K562 (cell line): ENCODE measurements at regions not wholly inside any gene's neighbourhood (a gene's known extent, or its start where the extent isn't known, plus 50 kb on each side); places are given as distances from the start of the nearest gene placed in this dataset.

Experiments
- ATAC-seq: fragments of 200-7000 bp; cut with Tn5 transposase; 3 replicates; pipeline ENCODE4 v1.9.1; 2020; ENCODE audit warnings: moderate library complexity
- BruUV-seq: library from RNA; stranded (reverse); fragments of 400-500 nt; replicated peaks from 2 replicates; lab custom pipeline; 2021; lab: Mats Ljungman, UMichigan
- CTCF ChIA-PET: fragments of 300-600 bp; formaldehyde crosslinking; extraction: SDS; loops from one replicate; lab custom pipeline; 2021; ENCODE audit warnings: low intra/inter-chr PET ratio; lab: Yijun Ruan, JAX
- POLR2A ChIA-PET: fragments of 300-600, 350-650 bp; sonication (Branson Sonifier 250); formaldehyde crosslinking; extraction: SDS; loops from one replicate; lab custom pipeline; 2021; ENCODE audit warnings: antibody characterized with exemption, inconsistent platforms; lab: Yijun Ruan, JAX
- DNase-seq, 4 experiments: peaks; one replicate each; pipeline versions ENCODE4 v3.0.0 to v3.0.0-alpha.2; 2011 to 2018; ENCODE audit warnings: low spot score in 3 of 4, mixed read lengths in 3 of 4; ENCODE audit errors: extremely low read depth in 1 of 4
- FAIRE-seq: peaks from 2 replicates; lab custom pipeline; 2011; peaks lifted over from hg19 to GRCh38; lab: Jason Lieb, UNC
- H2AFZ ChIP-seq: 2 replicates; pipeline ENCODE4 v1.6.0; 2011; ENCODE audit warnings: low read depth, low read length, control low read depth, inconsistent platforms
- H3K27ac ChIP-seq: fragments of 200-600 bp; 3 replicates; pipeline ENCODE4 v1.8.0; 2011; ENCODE audit warnings: low read depth, mild to moderate bottlenecking, control low read depth, inconsistent platforms, low read length, moderate library complexity, mixed read lengths; ENCODE audit errors: extremely low read depth
- H3K27me3 ChIP-seq, 2 experiments: fragments of 300-600 bp in 1 of 2; 2 replicates in 1 of 2; 3 replicates in 1 of 2; pipeline versions ENCODE4 v1.6.0 to v1.8.0; 2011; ENCODE audit warnings: inconsistent platforms in 2 of 2, low read length in 2 of 2, mild to moderate bottlenecking in 1 of 2, mixed read lengths in 1 of 2, moderate library complexity in 1 of 2; ENCODE audit not compliant: control insufficient read depth in 2 of 2, insufficient read depth in 2 of 2
- H3K36me3 ChIP-seq: fragments of 300-600 bp; 3 replicates; pipeline ENCODE4 v1.8.0; 2011; ENCODE audit warnings: mild to moderate bottlenecking, low read length, inconsistent platforms; ENCODE audit not compliant: control insufficient read depth, insufficient read depth
- H3K4me1 ChIP-seq, 2 experiments: fragments of 200-600 bp in 1 of 2; replicated peaks in 1 of 2; 2 replicates in 1 of 2; 3 replicates in 1 of 2; pipeline versions ENCODE4 v1.5.1 to v1.8.0; 2011; ENCODE audit warnings: inconsistent platforms in 2 of 2, low read length in 2 of 2, mild to moderate bottlenecking in 1 of 2, mixed read lengths in 1 of 2, moderate library complexity in 1 of 2; ENCODE audit not compliant: control insufficient read depth in 2 of 2, insufficient read depth in 2 of 2
- H3K4me2 ChIP-seq: 2 replicates; pipeline ENCODE4 v1.6.1; 2011; ENCODE audit warnings: low read length, control low read depth, inconsistent platforms, mixed read lengths; ENCODE audit not compliant: insufficient read depth
- H3K4me3 ChIP-seq: fragments of 200-600 bp; sonication (generic), shearing (Covaris generic); 2 replicates; pipeline ENCODE4 v1.5.1; 2016; ENCODE audit warnings: control low read depth, inconsistent platforms
- H3K79me2 ChIP-seq: fragments of 200-600 bp; 3 replicates; pipeline ENCODE4 v1.8.0; 2011; ENCODE audit warnings: low read length, inconsistent platforms; ENCODE audit not compliant: control insufficient read depth, insufficient read depth
- H3K9ac ChIP-seq, 2 experiments: 2 replicates each; pipeline versions ENCODE4 v1.6.0 to v1.6.1; 2011; ENCODE audit warnings: low read depth in 2 of 2, low read length in 2 of 2, control low read depth in 1 of 2, inconsistent platforms in 1 of 2, mild to moderate bottlenecking in 1 of 2, mixed read lengths in 1 of 2; ENCODE audit not compliant: insufficient read depth in 1 of 2
- H3K9me1 ChIP-seq: one replicate; pipeline ENCODE4 v1.6.0; 2011; ENCODE audit warnings: inconsistent platforms, mild to moderate bottlenecking, low read length, moderate library complexity; ENCODE audit not compliant: control insufficient read depth, insufficient read depth
- H3K9me3 ChIP-seq: replicated peaks from 2 replicates; pipeline ENCODE4 v1.5.1; 2011; ENCODE audit warnings: low read depth, low read length, inconsistent platforms; ENCODE audit not compliant: control insufficient read depth, insufficient read depth
- H4K20me1 ChIP-seq: replicated peaks from 2 replicates; pipeline ENCODE4 v1.6.1; 2011; ENCODE audit warnings: low read length, inconsistent platforms, mixed read lengths; ENCODE audit not compliant: control insufficient read depth, insufficient read depth
- ELK3 ChIP-seq: fragments of 450-650 bp; formaldehyde crosslinking; IDR thresholded peaks from 2 replicates; pipeline ENCODE4 v1.4.0; 2020; ENCODE audit warnings: mild to moderate bottlenecking
- FIP1L1 ChIP-seq: fragments of 200-400 bp; formaldehyde crosslinking; IDR thresholded peaks from 2 replicates; pipeline ENCODE4 v1.6.1; 2018; ENCODE audit warnings: mild to moderate bottlenecking, low read depth, low read length; ENCODE audit not compliant: poor library complexity, severe bottlenecking
- FOXK2 ChIP-seq, 2 experiments: fragments of 450-650 bp; IDR thresholded peaks in 1 of 2; conservative IDR thresholded peaks in 1 of 2; 2 replicates each; pipeline ENCODE4 v1.6.1; 2016; ENCODE audit warnings: low read depth in 2 of 2, mild to moderate bottlenecking in 1 of 2
- HMG20B ChIP-seq: fragments of 250-450 bp; sonication (Bioruptor Pico); IDR thresholded peaks from 2 replicates; pipeline ENCODE4 v1.5.0; 2021; ENCODE audit warnings: mild to moderate bottlenecking
- HNRNPK ChIP-seq: fragments of 200-400 bp; formaldehyde crosslinking; IDR thresholded peaks from one replicate; pipeline ENCODE4 v1.6.1; 2018; ENCODE audit warnings: mild to moderate bottlenecking, low read depth, low read length; ENCODE audit not compliant: poor library complexity, severe bottlenecking
- MEF2A ChIP-seq: IDR thresholded peaks from 2 replicates; pipeline ENCODE4 v1.6.1; 2011; ENCODE audit warnings: low read depth, mild to moderate bottlenecking, low read length, moderate library complexity; ENCODE audit not compliant: control insufficient read depth
- POU5F1 ChIP-seq: fragments of 150-350 bp; IDR thresholded peaks from 2 replicates; pipeline ENCODE4 v1.6.1; 2014; ENCODE audit warnings: borderline replicate concordance, low read length, low read depth, mild to moderate bottlenecking; ENCODE audit not compliant: partially characterized antibody
- PRPF4 ChIP-seq: fragments of 200-400 bp; formaldehyde crosslinking; IDR thresholded peaks from one replicate; pipeline ENCODE4 v1.6.1; 2017; ENCODE audit warnings: low read length, low read depth, mild to moderate bottlenecking; ENCODE audit not compliant: insufficient read depth, poor library complexity, severe bottlenecking
- ZNF274 ChIP-seq: IDR thresholded peaks from 2 replicates; pipeline ENCODE4 v1.6.1; 2011; ENCODE audit warnings: low read depth, mild to moderate bottlenecking, low read length, moderate library complexity, borderline replicate concordance
- ZNF316 ChIP-seq: fragments of 450-650 bp; IDR thresholded peaks from 2 replicates; pipeline ENCODE4 v1.6.1; 2016
- ZNF592 ChIP-seq: fragments of 450-650 bp; IDR thresholded peaks from 2 replicates; pipeline ENCODE4 v1.6.1; 2017; ENCODE audit warnings: antibody characterized with exemption, mild to moderate bottlenecking
- ZNF766 ChIP-seq: fragments of 200-800 bp; sonication (Bioruptor generic); conservative IDR thresholded peaks from 2 replicates; pipeline ENCODE4 v1.6.1; 2016; ENCODE audit warnings: missing genetic modification characterization, missing compliant biosample characterization
- WGBS: fragments of 100-300 bp; shearing (Covaris generic); methylation state at CpG from one replicate; pipeline ENCODE4 v1.1.6; 2016; ENCODE audit warnings: low coverage, mixed read lengths; ENCODE audit not compliant: insufficient coverage; ENCODE audit errors: missing lambda C conversion rate; 5-methylcytosine and 5-hydroxymethylcytosine counted together
- in situ Hi-C: fragments of 300-500 bp; cut with MboI; formaldehyde crosslinking; loops from 4 replicates; pipeline ENCODE4 v1.15.0; 2018; ENCODE audit warnings: inconsistent platforms, mixed read lengths
- intact Hi-C: fragments of 100-400 bp; cut with micrococcal nuclease; formaldehyde crosslinking; loops from 2 replicates; pipeline ENCODE4 v1.14.2; 2022

GRCh38 chr5:92616085-92616484, 964.9 kb downstream of the NR2F1-AS1 start:
- 0% methylated on average over 1 of the region's 1 CpG for WGBS

GRCh38 chr5:92613546-92613945, 967.5 kb downstream of the NR2F1-AS1 start:
- no peak for ATAC-seq
- ChIA-PET CTCF (no interaction called here), POLR2A (no interaction called here)
- no peak for FAIRE-seq
- Histone ChIP-seq H3K4me2 (no peak overlapping the region), H3K9me1 (no peaks in the 10 kb centered on the region), H3K4me1 (no peaks in the 10 kb centered on the region), H3K9ac (no peak overlapping the region), H3K36me3 (no peaks in the 10 kb centered on the region), H3K4me3 (no peak overlapping the region), H4K20me1 (no peaks in the 10 kb centered on the region), H3K79me2 (no peaks in the 10 kb centered on the region), H3K27me3 (no peaks in the 10 kb centered on the region), H3K9me3 (no peaks in the 10 kb centered on the region), H3K27ac (no peak overlapping the region), H2AFZ (no peak overlapping the region)
- WGBS: 0% methylated on average over 4 of the region's 4 CpGs
- in situ Hi-C loops: no loop called here
- no TSS peak for BruUV-seq
- no peak for DNase-seq
- intact Hi-C loops: no loop called here
- TF ChIP-seq HNRNPK: no peak
- TF ChIP-seq HMG20B (CRISPR knock-in tag): no peak
- TF ChIP-seq POU5F1: no peak
- no peak for TF ChIP-seq ZNF766 (CRISPR knock-in tag)
- no peak for TF ChIP-seq ZNF592
- no peak for TF ChIP-seq FOXK2 (conservative IDR thresholded peaks at IDR 0.05 in 1 of 2, IDR thresholded peaks at IDR 0.05 in 1 of 2; ENCODE audit: low read depth in 2 of 2)
- TF ChIP-seq PRPF4: no peak
- TF ChIP-seq ZNF316: no peak

More at GRCh38 chr5:92616085-92616484, 964.9 kb downstream of the NR2F1-AS1 start:
- no peaks in the 10 kb centered on the region for H3K4me1 ChIP-seq
- ChIA-PET POLR2A (no interaction called here), CTCF (no interaction called here)
- no peak overlapping the region for H3K9ac ChIP-seq
- no peak overlapping the region for H3K4me2 ChIP-seq
- no peak for ATAC-seq
- intact Hi-C loops: no loop called here
- DNase-seq: no peak
- no peak overlapping the region for H3K27ac ChIP-seq
- no peaks in the 10 kb centered on the region for H3K9me1 ChIP-seq
- BruUV-seq: no TSS peak
- H3K36me3 ChIP-seq: no peaks in the 10 kb centered on the region
- no peaks in the 10 kb centered on the region for H3K79me2 ChIP-seq
- H3K9me3 ChIP-seq: no peaks in the 10 kb centered on the region; the same call in 1 of the 2 replicates
- no peak overlapping the region for H2AFZ ChIP-seq
- no peaks in the 10 kb centered on the region for H3K27me3 ChIP-seq
- H3K4me3 ChIP-seq: no peak overlapping the region
- H4K20me1 ChIP-seq: no peaks in the 10 kb centered on the region
- no peak for FAIRE-seq
- TF ChIP-seq FIP1L1: no peak
- no peak for TF ChIP-seq MEF2A
- no peak for TF ChIP-seq ELK3 (CRISPR knock-in tag)
- no peak for TF ChIP-seq ZNF274
- TF ChIP-seq, all 486 proteins: peak for 0
- in situ Hi-C loops: no loop called here
